Upper lobe of right lung (tissue), 1 donor: ENCODE measurements at regions not wholly inside any gene's neighbourhood (a gene's known extent, or its start where the extent isn't known, plus 50 kb on each side); places are given as distances from the start of the nearest gene placed in this dataset.

ENCODE experiments used
- ATAC-seq: fragments of 200-7000 bp; cut with Tn5 transposase; one replicate; pipeline ENCODE4 v1.9.1; 2020; ENCODE audit warnings: mild to moderate bottlenecking, moderate library complexity
- DNase-seq: peaks from one replicate; pipeline ENCODE4 v3.0.0-alpha.2; 2020
- H3K27ac ChIP-seq: fragments of 200-600 bp; one replicate; pipeline ENCODE4 v1.8.0; 2022
- H3K27me3 ChIP-seq: fragments of 200-600 bp; one replicate; pipeline ENCODE4 v1.8.0; 2022; ENCODE audit warnings: mild to moderate bottlenecking
- H3K36me3 ChIP-seq: fragments of 200-600 bp; one replicate; pipeline ENCODE4 v1.8.0; 2022
- H3K4me1 ChIP-seq: fragments of 200-600 bp; one replicate; pipeline ENCODE4 v1.8.0; 2022
- H3K4me3 ChIP-seq: fragments of 200-600 bp; one replicate; pipeline ENCODE4 v1.8.0; 2022; ENCODE audit warnings: mild to moderate bottlenecking
- H3K9me3 ChIP-seq: fragments of 200-600 bp; one replicate; pipeline ENCODE4 v1.8.0; 2022
- CTCF ChIP-seq: fragments of 200-600 bp; IDR thresholded peaks from one replicate; pipeline ENCODE4 v1.8.0; 2022; ENCODE audit warnings: antibody characterized with exemption
- intact Hi-C: fragments of 100-400 bp; cut with DNase I; formaldehyde crosslinking; loops from one replicate; pipeline ENCODE4 v1.11.0; 2022
- donor health status: DM: no; HTN: yes; CAD: no; lungs with severe emphysema.

GRCh38 chr10:108852211-108852610, 1071.1 kb downstream of the XPNPEP1 start:
- intact Hi-C loops: no loop called here
- TF ChIP-seq CTCF: no peak
- ATAC-seq (no peak), DNase-seq (no peak)
- H3K27ac ChIP-seq: no peak overlapping the region
- no peaks in the 10 kb centered on the region for H3K36me3 ChIP-seq
- no peaks in the 10 kb centered on the region for H3K9me3 ChIP-seq
- no peaks in the 10 kb centered on the region for H3K4me1 ChIP-seq
- no peak overlapping the region for H3K4me3 ChIP-seq
- no peaks in the 10 kb centered on the region for H3K27me3 ChIP-seq

GRCh38 chr10:108850138-108850854, 1073.0 kb downstream of the XPNPEP1 start:
- Histone ChIP-seq H3K27ac (no peak overlapping the region), H3K9me3 (no peaks in the 10 kb centered on the region), H3K36me3 (no peaks in the 10 kb centered on the region), H3K4me3 (no peak overlapping the region), H3K27me3 (no peaks in the 10 kb centered on the region), H3K4me1 (no peaks in the 10 kb centered on the region)
- intact Hi-C loops: no loop called here
- no peak for TF ChIP-seq CTCF
- no peak for ATAC-seq
- no peak for DNase-seq

GRCh38 chr10:108849688-108850087, 1073.6 kb downstream of the XPNPEP1 start:
- Histone ChIP-seq H3K9me3 (no peaks in the 10 kb centered on the region), H3K4me1 (no peaks in the 10 kb centered on the region), H3K27ac (no peak overlapping the region), H3K4me3 (no peak overlapping the region), H3K36me3 (no peaks in the 10 kb centered on the region), H3K27me3 (no peaks in the 10 kb centered on the region)
- TF ChIP-seq CTCF: no peak
- no peak for ATAC-seq
- DNase-seq: no peak
- intact Hi-C loops: no loop called here

GRCh38 chr10:108849186-108849585, 1074.1 kb downstream of the XPNPEP1 start:
- H3K36me3 ChIP-seq: no peaks in the 10 kb centered on the region
- no peaks in the 10 kb centered on the region for H3K9me3 ChIP-seq
- H3K27ac ChIP-seq: no peak overlapping the region
- intact Hi-C loops: no loop called here
- H3K27me3 ChIP-seq: no peaks in the 10 kb centered on the region
- H3K4me3 ChIP-seq: no peak overlapping the region
- ATAC-seq (no peak), DNase-seq (no peak)
- TF ChIP-seq CTCF: no peak
- H3K4me1 ChIP-seq: no peaks in the 10 kb centered on the region

- no peak overlapping the region for H3K4me3 ChIP-seq
- H3K4me1 ChIP-seq: no peaks in the 10 kb centered on the region
- ATAC-seq: no peak
- DNase-seq: no peak
- no peak for TF ChIP-seq CTCF
- no peaks in the 10 kb centered on the region for H3K36me3 ChIP-seq
- no peaks in the 10 kb centered on the region for H3K27me3 ChIP-seq
- intact Hi-C loops: no loop called here
- H3K27ac ChIP-seq: no peak overlapping the region
- no peaks in the 10 kb centered on the region for H3K9me3 ChIP-seq
Observed at GRCh38 chr10:108848046-108848445, 1075.3 kb downstream of the XPNPEP1 start.

- TF ChIP-seq CTCF: no peak
- Histone ChIP-seq H3K4me1 (no peaks in the 10 kb centered on the region), H3K27ac (no peak overlapping the region), H3K4me3 (no peak overlapping the region), H3K9me3 (no peaks in the 10 kb centered on the region), H3K27me3 (no peaks in the 10 kb centered on the region), H3K36me3 (no peaks in the 10 kb centered on the region)
- no peak for ATAC-seq
- intact Hi-C loops: no loop called here
- DNase-seq: no peak
Observed at GRCh38 chr10:108840944-108841343, 1082.4 kb downstream of the XPNPEP1 start.
